NCI-H2227 (cell line): ENCODE measurements at regions not wholly inside any gene's neighbourhood (a gene's known extent, or its start where the extent isn't known, plus 50 kb on each side); places are given as distances from the start of the nearest gene placed in this dataset.

ENCODE experiments used
- DNase-seq: peaks from one replicate; lab custom pipeline; 2025; ENCODE audit not compliant: unreplicated experiment; lab: John Stamatoyannopoulos, UW

DNA sequence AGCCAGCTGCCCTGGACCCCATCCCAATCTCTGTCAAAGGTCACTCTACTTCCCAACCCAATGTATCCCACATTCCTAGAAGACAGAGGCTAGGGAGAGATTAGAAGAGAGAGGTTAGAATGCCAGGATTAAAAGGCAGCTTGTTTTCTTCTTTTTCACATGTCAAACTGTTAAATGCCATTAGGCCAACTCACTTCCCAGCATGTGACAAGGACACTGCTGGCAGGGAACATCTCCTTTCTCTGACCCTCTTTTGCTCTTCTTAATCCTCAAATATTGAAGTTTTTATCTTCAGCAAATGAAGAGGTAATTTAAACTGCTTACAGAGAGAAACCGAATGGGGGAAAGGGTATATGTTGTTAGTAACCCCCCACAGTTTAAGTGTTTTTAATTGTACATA is 89.1 kb downstream of the BBS10 start:
- no peak for DNase-seq

DNA sequence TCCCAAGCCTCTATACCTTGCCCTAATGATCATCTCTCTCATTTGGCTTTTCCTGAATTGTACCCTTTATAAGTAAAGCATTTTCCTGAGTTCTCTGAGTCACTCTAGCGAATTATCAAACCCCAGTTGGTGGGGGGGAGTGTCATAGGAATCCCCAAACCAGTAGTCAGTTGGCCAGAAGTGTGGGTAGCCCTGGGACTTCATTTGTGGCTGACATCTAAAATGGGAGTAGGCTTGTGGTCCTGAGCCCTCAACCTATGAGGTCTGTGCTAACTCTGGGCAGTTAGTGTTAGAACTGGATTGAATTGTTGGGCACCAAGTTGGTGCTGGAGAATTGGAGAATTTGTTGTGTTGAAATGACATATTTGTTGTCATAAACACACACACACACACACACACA is 91.3 kb downstream of the BBS10 start:
- DNase-seq, result no peak

DNA sequence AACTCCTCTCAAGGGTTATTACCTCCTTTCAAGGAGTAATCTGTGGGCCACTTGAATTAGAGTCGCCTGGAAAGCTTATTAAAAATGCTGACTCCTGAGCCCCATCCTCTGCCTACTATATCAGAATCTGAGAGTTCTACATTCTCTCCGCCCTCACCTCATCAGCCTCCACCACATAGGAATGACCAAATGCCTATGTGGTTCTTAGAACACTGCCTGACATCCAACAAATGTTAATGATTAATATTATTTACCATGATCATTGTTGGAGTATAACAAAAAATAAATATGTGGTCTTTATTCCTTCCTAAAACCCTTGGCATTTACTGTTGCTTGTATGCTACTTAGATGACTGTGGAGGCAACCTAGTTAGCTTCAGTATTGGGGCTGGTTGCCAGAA is 91.9 kb downstream of the BBS10 start:
- DNase-seq, result no peak

DNA sequence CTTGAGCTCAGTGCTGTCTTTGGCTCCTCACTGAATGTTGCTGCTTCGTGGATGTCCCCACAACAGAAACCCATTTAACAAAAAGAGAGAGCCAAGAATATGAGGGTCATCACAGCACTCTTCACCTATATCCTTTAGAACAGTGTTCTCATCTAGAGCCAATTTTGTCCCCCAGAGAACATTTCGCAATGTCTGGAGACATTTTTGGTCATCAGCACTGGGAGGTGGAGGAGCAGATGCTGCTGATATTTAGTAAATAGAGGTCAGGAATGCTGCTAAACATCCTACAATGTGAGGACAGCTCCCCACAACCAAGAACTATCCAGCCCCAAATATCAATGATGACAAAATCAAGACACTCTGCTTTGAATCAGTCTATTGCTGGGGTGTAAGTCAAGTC is 92.5 kb downstream of the BBS10 start:
- DNase-seq, result no peak

DNA sequence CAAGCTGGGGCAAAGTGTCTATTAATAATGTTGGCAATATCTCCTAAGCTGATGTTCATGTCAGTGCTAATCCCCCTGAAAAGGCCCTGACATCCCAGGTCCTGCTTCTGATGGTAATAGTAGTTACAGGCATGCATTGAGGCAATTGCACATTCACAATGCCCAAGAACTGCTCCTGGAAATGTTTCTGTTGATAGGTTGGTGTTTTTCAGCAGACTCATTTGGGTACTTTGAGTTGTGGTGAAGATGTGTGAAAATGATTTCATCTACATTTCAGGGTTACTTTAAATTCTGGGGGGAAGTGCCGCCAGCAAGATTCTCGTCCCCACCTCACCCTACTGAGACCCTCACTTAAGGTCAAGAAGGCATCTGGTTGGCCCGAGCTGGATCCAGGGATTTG is 92.9 kb downstream of the BBS10 start:
- DNase-seq, result no peak

DNA sequence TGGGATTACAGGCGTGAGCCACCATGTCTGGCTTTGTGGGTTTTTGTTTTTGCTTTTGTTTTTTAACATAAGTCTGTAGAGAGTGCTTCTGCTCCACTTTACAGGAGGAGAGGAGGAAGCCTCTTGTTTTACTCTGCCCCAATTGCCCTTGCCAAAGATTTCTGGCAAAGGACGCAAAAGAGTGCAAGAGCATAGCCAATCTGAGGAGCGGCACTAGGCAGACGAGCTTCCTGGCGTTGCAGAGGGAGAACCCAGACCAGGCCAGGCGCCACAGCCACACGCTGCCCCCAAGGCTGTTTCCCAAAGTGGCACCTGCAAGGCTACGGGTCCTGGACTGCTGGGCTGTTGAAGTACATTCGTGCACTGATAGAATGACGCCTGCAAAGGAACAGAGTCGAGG is 96.2 kb downstream of the BBS10 start:
- no peak for DNase-seq

DNA sequence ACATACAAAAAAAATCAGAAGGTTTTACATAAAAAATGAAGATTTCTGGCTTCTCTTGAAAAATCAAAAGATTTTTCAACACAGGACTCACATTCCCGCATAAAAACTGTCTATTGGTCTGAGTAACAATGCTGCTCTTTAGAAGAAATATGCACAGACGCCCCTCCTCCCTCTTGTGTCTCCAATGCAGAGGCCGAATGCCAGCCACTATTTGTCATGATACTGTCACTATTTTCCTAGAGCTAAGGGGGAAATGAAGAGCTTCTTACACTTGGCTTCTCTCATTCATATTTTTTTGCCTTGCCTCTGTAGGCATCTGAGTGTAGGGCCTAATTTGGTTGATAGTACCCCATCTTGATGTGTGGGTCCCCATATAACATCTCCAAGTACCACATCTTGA is 98.0 kb downstream of the BBS10 start:
- no peak for DNase-seq

DNA sequence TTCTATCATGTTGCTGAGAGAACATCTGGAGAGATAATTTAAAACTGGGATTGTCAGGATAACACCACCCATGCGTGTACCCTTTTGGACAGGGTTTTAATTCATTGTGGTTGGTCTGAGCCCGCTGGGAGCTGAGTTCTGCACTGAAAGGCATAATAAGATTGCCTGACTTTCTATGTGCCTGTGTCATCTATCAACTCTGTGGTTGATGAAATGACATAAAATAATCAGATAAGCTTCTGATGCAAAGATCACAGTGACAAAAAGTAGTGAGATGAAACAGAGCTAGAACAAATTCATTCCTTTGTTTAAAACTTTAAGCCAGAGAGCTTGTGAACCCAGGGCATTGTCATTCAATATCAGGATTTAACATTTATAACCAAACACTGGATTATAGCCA is 98.7 kb downstream of the BBS10 start:
- no peak for DNase-seq

DNA sequence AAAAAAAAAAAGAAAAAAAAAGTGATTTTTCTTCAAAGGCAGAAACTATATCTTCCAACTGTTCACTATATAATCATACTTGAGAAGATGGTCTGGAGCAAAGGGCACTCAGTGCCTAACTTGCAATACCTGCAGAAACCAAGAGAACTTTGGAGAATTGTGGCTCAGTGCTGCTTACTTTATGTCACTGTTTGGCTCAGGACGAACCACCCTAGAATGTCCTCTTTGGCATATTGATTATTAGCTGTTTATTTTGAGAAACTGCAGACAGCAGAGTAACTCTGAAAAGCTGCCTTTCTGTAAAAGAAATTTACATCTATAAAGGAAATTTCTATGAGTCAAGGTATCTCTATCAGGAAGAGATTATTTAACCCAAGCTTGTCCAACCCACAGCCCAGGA is 100.2 kb downstream of the BBS10 start:
- DNase-seq, result no peak

DNA sequence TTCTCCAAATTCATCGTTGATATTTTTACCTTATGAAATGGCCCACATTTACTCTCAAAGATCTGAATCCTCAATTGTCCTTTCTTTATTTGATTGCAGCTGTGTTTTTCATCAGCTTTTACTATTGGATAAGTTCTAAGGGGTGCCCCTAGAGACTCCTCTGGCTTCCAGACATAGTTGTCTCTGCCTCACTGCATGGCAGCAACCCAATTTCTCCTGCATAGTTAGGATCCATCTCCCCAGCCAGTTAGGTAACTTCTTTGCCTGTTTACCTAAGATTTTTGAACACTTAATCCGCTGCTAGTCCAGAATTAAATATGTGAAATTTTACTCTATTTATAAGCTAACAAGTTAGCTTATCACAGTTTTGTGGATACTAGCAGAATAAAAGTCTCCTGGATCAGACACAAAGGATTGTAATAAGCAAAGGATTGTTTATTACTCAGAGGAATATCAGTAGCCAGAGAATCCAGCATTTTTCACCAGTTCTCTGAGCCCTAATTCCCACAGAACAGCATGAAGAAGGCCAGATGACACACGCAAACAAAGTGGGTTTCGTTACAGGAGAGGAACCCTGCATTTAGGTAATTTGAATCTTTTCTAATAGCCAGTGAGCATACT is 101.1 kb downstream of the BBS10 start:
- DNase-seq, result no peak

DNA sequence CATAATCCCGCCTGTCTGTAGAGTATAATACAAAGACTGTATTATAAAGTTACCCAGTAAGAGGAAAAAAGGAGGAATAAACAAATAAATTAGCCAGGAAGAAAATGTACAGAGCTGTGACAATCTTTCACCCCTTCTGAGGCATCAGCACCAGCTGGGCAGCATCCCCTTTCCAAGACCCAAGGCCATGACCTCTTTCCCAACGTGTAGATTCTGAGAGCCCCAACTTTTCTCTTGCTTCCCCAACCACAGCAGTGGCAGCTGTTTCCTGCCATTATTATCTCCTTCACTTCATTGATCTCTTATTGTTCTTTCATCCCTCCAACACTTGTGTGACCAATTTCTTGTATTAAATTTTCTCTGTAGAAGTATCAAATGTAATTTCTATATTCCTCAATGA is 101.6 kb downstream of the BBS10 start:
- no peak for DNase-seq

DNA sequence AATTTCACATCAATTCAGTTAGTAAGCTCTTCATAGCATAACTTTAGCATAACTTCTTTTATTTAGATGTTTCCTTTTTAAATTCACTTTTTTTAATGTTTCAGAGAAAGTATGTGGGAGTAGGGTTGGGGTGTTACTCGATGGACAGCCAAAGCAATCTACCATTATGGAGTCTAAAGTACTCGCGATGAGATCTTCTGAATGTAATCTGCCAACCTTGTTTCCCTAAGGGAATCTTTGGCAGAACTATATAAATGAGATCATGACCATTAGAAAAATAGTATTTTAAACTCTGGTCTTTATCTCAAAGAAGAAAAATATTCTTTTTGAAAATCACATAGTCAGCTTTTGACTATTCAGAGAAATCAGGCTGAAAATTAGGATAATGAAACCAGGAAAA is 103.9 kb downstream of the BBS10 start:
- DNase-seq, result no peak

DNA sequence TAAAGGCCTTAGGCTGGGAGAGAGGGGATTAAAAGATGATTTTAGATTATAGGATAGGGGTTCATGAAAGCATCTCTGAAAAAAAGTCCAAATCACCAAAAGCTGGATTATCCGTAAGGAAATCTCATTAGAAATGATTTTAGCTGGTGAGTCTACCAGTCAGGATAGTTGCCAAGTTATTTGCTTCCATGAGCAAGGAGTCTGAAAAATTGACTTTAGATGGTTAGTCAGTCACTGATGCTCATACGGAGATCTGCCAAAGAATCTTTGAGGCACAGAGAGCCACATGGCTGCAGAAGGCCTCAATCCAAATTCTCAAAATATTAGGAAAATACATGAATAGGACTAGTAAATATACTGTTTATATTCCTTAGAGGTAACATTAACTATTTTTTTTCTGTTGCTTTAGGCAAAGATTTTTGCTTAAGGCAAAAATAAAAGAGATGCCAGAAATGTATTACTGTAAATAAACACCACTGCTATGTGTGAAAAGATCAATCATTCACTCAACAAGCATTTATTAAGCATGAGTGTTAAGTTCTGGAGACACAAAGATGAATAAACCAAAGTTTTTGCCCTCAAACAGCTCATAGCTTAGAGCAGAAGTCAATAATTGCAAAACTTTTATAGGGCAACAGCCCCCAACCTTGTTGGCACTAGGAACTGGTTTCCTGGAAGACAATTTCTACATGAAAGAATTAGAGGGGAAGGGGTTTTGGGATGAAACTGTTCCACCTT is 105.2 kb downstream of the BBS10 start:
- DNase-seq, result no peak

DNA sequence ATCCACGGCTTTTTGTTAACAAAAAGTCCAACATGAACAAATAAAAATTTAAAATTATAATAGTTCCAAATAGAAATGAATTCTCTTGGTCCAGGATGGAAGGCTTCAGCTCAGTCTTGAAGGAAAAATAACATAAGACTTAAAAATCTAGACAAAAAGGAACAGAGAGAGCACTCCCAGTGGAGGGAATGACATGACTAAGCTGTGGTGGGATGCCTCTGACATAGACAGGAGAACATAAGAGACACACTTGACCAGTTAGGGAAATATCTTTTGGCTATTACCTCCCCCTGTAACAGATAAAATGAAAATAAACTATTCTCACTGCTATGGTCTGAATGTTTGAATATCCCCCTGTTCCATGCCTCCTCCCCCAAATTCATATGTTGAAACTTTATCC is 106.8 kb downstream of the BBS10 start:
- DNase-seq, result no peak

DNA sequence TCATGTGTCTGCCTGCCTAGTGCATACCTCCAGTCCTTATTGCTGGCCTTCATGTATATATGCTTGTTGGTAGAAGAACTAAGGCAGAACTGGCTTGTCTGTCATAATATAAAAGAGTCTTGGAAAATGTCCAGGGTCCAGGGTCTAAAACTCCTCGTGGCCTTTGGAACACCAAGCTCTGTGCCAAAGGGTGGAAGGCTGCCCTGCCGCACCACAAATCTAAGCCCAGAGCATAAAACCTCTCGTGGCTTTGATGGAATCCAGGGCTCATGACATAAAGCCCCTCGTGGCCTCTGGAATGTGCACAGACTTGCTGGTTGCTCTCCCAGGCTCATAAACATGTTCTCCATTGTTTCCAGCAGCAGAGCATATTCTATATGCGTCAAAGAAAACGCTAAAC is 107.9 kb downstream of the BBS10 start:
- DNase-seq, result no peak

DNA sequence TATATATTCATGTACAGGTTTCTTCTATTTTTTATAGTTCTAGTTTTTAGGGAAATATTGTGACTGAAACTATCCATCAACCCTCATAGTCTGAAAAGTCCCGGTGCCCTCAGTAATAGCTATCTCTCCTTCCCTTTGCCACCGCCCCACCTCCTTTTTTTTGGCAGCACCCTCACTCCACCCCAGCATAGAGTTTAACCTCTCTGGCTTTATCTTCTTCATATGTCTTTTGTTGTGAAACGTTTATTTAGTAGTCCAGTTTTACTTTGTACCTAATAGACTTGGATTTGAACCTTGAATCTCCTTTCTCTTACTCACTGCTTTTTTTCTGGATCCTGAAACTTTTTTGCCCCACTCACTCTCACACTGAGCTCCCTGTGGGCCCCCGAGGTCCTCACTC is 109.5 kb downstream of the BBS10 start:
- no peak for DNase-seq

DNA sequence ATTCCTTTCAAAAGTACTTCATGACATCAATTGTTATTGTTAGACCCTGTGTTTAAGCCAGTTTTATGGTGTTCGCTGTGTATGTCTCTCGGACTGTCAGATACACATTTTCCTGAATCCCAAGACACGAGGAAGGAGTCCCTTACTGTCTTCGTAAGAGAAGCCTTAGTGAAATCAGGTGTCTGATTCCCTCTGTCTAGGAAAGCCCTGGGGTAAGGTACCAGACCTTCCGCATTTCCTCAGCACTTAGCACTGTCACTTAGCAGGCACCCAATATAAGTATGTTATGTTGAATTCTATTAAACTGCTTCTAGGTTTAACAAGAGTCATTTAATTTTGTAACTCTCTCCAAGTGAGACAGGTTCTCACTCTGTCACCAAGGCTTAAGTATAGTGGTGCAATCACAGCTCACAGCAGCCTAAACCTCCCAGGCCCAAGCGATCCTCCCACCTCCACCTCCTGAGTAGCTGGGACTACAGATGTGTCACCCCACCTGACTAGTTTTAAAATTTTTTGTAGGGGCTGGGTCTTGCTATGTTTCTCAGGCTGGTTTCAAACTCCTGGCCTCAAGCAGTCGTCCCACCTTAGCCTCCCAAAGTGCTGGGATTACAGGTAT is 111.0 kb downstream of the BBS10 start:
- no peak for DNase-seq

DNA sequence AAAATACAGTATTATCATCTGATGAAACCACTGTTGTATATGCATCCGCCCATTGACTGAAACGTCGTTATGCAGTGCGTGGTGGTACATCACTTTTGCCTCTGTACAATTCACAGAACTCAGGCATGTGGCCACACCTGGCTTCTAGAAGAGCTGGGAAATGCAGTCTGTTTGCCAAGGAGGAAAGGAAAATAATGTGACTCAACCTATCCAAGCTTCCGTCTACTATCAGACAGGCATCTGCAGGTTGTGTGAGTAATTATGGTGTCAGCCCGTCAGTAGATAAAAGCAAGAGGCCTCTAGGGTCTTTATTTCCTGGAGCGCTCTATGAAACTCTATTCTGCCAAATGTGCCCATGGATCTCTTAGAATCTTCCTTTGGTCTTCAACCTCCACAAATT is 111.6 kb downstream of the BBS10 start:
- no peak for DNase-seq

DNA sequence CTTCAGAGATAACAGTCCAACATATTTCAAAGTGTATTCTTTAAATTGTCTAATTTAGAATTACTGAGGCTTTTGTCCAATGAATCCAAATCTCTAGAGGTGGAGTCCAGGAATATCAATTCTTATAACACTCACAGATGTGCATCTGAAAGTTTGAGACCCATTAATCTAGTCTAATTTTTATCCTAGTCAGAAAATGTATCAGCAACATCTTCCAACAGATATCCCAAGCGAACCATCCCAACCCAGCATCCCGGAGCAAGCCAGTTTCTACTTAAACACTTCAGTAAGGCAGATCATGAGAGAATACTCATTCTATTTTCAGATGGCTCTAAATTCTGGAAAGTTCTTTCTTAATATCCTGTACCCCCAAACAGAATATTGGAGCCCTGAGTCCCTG is 113.5 kb downstream of the BBS10 start:
- no peak for DNase-seq

DNA sequence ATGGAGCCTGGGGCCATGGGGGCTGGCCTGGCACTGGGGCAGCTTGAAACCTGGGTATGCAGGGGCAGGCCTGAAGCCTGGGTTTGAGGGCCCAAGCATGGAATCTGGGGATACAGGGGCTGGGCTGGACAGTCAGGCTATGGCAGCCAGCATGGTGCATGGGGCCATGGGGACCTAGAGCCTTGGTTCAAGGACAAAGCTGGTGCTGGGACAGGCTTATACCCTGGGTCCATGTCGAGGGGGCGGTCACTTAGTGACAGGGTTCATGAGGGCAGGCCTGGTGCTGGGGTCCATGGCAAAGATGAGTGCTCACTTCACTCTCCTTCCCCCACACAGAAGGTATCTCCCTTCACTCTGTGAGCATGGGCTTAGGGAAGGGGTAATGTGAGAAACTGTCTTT is 116.2 kb downstream of the BBS10 start:
- no peak for DNase-seq

DNA sequence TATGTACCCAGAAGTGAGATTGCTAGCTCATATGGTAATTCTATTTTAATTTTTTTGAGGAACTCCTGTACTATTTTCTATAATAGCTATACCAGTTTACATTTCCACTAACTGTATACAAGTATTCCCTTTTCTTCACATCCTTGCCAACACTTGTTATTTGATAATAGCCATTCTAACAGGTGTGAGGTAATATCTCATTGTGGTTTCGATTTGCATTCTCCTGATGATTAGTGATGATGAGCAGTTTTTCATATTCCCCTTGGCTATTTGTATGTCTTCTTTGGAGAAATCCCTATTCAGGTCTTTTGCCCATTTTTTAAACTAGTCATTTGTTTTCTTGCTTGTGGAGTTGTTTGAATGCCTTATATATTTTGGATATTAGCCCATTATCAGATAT is 121.3 kb downstream of the BBS10 start:
- DNase-seq, result no peak

DNA sequence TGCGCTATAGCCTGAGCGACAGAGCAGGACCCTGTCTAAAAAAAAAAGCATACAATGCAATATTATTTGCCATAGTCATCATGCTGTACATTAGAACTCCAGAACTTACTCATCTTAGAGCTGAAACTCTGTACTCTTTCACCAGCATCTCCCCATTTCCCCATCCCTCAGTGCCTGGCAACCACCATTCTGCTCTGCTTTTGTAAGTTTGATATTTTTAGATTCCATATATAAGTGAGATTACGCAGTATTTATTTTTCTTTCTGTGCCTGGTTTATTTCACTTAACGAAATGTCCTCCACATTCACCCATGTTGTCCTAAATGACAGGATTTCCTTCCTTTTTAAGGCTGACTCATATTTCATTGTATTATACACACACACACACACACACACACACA is 121.8 kb downstream of the BBS10 start:
- no peak for DNase-seq

DNA sequence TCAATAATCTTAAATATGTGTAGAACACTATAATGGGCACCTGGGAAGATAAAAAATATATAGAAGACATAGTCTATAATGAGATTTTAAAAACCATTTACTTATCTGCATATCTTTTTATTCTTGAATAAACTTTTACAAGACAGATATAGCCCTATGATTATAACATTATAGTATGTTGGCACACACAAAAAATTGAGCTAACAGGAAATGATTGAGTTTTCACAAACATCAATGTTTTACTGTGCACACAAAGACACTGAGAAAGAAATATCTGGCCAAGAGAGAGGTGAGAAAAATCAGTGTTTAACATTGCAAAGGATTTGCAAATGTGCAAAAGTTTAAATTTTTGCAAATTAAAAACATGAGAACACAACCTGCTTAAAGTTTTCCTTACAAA is 124.3 kb downstream of the BBS10 start:
- no peak for DNase-seq
